Dermis blood vessel endothelial cell (primary cell): ENCODE measurements at regions not wholly inside any gene's neighbourhood (a gene's known extent, or its start where the extent isn't known, plus 50 kb on each side); places are given as distances from the start of the nearest gene placed in this dataset.

Source experiments
- DNase-seq: peaks from one replicate; pipeline ENCODE4 v3.0.0; 2010

GRCh38 chr16:86664522-86665318, 86.4 kb downstream of the FOXL1 start:
- peak; percentile 96 for DNase-seq

- DNase-seq: no peak
Observed at GRCh38 chr16:86665319-86665675, 86.9 kb downstream of the FOXL1 start.

DNA sequence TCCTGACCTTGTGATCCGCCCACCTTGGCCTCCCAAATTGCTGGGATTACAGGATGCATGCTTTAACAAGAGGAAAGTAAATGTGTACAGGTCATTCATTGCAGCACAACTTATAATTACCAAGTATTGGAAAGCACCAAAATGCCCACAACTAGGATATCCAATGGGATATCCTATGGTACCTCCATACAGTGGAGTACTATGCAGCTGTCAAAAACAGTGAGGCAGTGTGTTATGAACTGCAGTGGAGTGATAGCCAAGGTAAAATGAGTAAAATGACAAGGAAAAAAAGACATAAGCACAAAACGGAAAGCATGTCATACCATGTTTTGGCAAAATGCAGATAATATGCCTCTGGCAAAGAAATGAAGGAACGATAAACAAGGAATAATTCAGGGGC, 87.6 kb downstream of the FOXL1 start:
- DNase-seq: no peak

DNA sequence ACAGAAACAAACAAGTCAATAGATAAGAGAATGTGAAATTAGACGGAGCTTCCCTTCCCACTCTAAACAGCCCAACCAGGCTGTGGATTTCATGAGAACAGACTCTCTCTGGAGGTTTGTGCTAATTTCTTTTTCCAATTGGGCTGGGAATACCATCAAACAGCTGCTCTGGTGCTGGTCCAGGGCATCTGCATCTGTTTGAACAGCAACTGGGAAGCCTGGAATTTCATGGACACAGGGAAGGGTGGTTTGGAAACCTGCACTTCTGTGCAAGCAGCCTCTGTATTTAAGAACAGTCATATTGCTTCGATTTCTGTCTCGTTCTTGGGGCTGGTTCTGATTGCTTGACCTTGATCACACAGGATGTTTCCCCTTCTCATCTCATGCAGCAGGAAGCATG, 88.7 kb downstream of the FOXL1 start:
- DNase-seq: no peak

- DNase-seq: peak; percentile 93
Observed at GRCh38 chr16:86668136-86668910, 90.0 kb downstream of the FOXL1 start.

DNA sequence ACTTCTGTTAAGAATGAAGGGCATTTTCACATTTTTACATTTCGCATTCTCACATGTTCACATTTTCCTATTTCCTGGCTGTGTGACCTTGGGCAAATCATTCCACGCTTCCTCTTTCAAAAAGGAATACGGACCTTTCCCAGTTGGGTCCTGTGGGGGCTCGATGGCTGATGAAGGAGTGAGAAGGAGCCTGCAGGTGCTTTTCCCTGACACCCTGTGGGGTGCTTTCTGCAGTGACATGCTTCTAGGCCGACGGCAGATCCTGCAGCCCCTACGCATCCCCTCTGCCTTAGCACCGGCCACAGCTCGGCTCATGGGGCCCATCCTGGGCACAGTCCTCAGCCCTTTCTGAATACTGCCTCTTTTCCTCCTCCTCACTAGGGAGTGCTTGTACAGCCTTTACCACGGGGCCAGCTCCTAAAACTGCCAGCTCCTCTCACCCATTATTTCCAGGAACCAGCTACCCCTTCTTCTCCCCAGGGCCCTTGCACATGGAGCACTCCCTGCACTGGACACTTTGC, 91.0 kb downstream of the FOXL1 start:
- no peak for DNase-seq

GRCh38 chr16:86669937-86670749, 91.8 kb downstream of the FOXL1 start:
- DNase-seq: no peak

GRCh38 chr16:86670750-86671234, 92.4 kb downstream of the FOXL1 start:
- DNase-seq: no peak

GRCh38 chr16:86671486-86672178, 93.3 kb downstream of the FOXL1 start:
- DNase-seq: no peak

DNA sequence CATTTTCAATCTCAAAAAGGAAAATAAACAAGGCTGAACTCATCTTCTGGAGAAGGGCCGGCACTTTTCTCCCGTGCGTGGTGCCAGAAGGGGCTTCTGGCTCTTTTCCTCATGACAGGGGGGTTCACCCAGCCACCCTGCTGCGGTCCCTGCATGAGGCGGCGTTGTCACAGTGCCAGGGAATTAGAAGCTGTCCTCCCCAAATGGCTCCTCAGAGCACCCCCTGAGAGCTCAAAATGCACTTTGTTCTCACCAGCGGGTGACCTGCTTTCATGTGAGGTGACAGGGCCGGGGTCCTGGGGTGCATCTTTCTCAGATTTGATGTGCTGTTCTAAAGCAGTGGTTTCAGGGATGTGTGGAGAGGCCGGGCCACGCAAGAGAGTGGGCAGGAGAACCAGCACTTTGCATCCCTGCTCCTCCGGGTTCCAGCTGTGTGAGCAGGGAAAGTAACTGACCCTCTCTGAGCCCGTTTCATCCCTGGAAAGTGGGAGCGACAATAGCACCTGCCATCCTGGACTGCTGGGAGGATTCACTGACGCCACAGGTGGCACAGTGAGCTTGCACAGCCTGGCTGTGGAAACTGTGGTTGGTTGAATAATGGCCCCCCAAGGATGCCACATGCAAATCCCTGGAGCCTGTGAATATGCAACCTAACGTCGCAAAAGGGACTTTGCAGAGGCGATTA, 94.0 kb downstream of the FOXL1 start:
- DNase-seq: no peak

- peak; percentile 34 for DNase-seq
Observed at GRCh38 chr16:86673090-86673955, 95.0 kb downstream of the FOXL1 start.

DNA sequence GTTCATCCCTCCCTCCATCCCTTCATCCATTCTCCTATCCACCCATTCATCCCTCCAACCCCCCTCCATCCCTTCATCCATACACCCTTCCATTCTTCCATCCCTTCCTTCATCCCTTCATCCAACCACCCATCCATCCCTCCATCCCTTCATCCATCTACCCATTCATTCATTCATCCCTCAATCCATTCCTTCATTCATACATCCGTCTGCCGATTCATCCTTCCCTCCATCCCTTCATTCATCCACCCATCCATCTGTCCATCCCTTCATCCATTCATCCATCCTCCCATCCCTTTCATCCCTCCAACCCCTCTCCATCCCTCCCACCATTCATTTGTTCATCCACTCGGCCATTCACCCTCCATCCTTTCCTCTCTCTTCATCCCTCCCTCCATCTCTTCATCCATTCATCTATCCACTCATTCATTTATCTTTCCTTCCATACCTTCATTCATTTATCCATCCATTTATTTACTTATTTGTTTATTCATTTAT, 95.7 kb downstream of the FOXL1 start:
- DNase-seq: no peak

- DNase-seq: peak; percentile 62
Observed at GRCh38 chr16:86676254-86676670, 97.9 kb downstream of the FOXL1 start.

DNA sequence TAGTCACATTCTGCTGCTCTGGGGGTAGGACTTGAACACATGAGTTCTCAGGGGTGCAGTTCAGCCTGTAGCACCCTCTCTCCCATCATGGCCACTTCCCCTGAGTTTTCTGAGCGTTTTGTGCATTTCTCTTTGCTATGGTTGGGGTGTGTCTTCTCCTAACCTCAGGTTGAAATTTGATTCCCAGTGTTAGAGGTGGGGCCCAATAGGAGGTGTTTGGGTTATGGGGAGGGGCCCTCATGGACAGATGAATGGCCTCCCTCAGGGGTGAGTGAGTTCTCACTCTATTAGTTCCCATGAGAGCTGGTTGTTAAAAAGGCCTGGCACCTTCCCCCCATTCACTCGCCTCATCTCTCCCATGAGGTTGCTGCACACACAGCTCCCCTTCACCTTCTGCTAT, 101.1 kb downstream of the FOXL1 start:
- DNase-seq: no peak

GRCh38 chr16:86680162-86680561, 101.8 kb downstream of the FOXL1 start:
- DNase-seq: peak; percentile 94

DNA sequence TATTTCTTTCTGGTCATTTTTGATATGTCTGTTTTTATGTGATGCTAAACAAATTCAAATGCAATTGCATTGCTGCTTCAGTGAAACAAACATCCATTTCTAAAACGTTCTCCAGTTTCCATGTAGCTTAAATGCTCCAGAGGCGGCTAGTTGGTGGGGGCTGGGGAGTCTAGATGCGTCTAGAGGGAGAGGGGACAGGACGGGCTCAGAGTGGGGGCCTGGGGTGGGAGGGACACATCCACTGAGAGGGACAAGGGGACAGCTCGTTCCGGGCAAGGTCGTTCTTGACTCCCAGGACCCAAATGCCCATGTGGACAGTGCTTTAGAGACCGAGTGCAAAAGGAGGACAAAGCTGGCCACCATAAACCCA, 102.3 kb downstream of the FOXL1 start:
- peak; percentile 48 for DNase-seq

- DNase-seq: peak; percentile 63
Observed at GRCh38 chr16:86681031-86681756, 102.8 kb downstream of the FOXL1 start.

GRCh38 chr16:86681757-86682106, 103.4 kb downstream of the FOXL1 start:
- no peak for DNase-seq

DNA sequence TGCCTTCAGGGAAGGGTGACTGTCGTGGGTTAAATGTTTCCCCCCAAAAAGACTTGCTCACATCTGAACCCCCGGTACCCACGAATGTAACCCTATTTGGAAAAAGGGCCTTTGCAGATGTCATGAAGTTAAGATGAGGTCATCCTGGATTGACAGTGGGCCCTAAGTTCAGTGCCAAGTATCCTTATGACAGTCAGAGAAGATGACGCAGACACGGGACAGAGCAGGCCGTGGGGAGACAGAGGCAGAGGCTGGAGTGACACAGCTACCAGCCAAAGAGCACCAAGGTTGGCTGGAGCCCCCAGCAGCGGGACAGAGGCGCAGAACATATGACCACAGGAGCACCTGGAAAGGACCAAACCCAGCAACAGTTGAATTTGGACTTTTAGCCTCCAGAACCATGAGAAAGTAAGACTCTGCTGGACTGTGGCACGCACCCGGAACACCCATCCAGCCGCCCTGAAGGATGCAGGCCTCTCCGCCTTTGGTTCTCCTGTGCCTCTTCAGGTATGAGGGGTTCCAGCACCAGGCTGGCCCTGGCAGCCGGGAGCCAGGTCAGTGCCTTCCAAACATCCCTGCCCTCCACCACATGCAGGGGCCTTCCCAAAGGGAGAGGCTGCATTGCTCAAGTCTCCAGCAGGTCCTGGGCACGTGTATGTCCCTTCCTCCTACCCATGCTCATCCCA, 104.0 kb downstream of the FOXL1 start:
- DNase-seq: no peak
